Transverse colon (tissue), 4 donors: ENCODE measurements at regions not wholly inside any gene's neighbourhood (a gene's known extent, or its start where the extent isn't known, plus 50 kb on each side); places are given as distances from the start of the nearest gene placed in this dataset.
"Not testable (repeated sequence)": the region's sequence is repeated elsewhere in the genome, so short reads cannot be mapped to it uniquely, and the experiment has no call there.

ENCODE experiments used
- DNase-seq: peaks from one replicate; pipeline ENCODE4 v3.0.0-alpha.2; 2019
- H3K27ac ChIP-seq, 4 donors: fragments of 200-600 bp; sonication (generic); 2 replicates each; pipeline ENCODE4 v1.5.1; 2016 to 2018; ENCODE audit warnings: inconsistent platforms in 4 of 4
- H3K27me3 ChIP-seq: fragments of 200-600 bp; sonication (generic); 2 replicates; pipeline ENCODE4 v1.5.1; 2017; ENCODE audit warnings: inconsistent platforms
- H3K36me3 ChIP-seq, 4 donors: fragments of 200-600 bp; sonication (generic); 2 replicates each; pipeline ENCODE4 v1.5.1; 2017 to 2019; ENCODE audit warnings: inconsistent platforms in 4 of 4
- H3K4me1 ChIP-seq, 4 donors: fragments of 200-600 bp; sonication (generic); 2 replicates each; pipeline ENCODE4 v1.5.1; 2017 to 2020; ENCODE audit warnings: inconsistent platforms in 4 of 4
- H3K4me3 ChIP-seq, 4 donors: fragments of 200-600 bp; sonication (generic); 1 replicate in 1 of 4; 2 replicates in 3 of 4; pipeline versions ENCODE4 v1.5.1 to v1.6.1; 2017 to 2019; ENCODE audit warnings: inconsistent platforms in 4 of 4
- H3K9me3 ChIP-seq, 2 donors: fragments of 200-600 bp; sonication (generic); 2 replicates each; pipeline ENCODE4 v1.5.1; 2017 to 2019; ENCODE audit warnings: inconsistent platforms in 2 of 2
- CTCF ChIP-seq, 5 experiments: fragments of 200-600 bp in 3 of 5; fragments of 450-650 bp in 2 of 5; sonication (generic) in 3 of 5; IDR thresholded peaks; 1 replicate in 2 of 5; 2 replicates in 3 of 5; pipeline ENCODE4 v1.5.1; 2016 to 2017; ENCODE audit warnings: antibody characterized with exemption in 5 of 5, inconsistent platforms in 3 of 5, mild to moderate bottlenecking in 2 of 5, moderate library complexity in 1 of 5
- EP300 ChIP-seq: sonication (generic); formaldehyde crosslinking; IDR thresholded peaks from one replicate; pipeline ENCODE4 v1.6.1; 2017; ENCODE audit warnings: antibody characterized with exemption, low read depth
- POLR2A ChIP-seq: fragments of 450-650 bp; IDR thresholded peaks from one replicate; pipeline ENCODE4 v1.6.1; 2016; ENCODE audit warnings: antibody characterized with exemption, mild to moderate bottlenecking, moderate library complexity
- POLR2AphosphoS5 ChIP-seq, 3 donors: sonication (generic); formaldehyde crosslinking; IDR thresholded peaks; one replicate each; pipeline ENCODE4 v1.6.1; 2016; ENCODE audit warnings: antibody characterized with exemption in 3 of 3
- WGBS, 2 donors: methylation state at CpG; one replicate each; pipeline ENCODE4 v1.1.5; 2018; ENCODE audit warnings: low coverage in 1 of 2; 5-methylcytosine and 5-hydroxymethylcytosine counted together
- in situ Hi-C, 4 donors: fragments of 200-750 bp; cut with MboI; loops; one replicate each; pipeline versions ENCODE4 v1.15.0 to v1.15.1; 2017; ENCODE audit warnings: low sequenced_read_pairs in 3 of 4, low pct_ligation_motif_present in 1 of 4, low pct_unique_long_range_greater_than_20kb in 1 of 4
- intact Hi-C: fragments of 100-400 bp; cut with DNase I; formaldehyde crosslinking; loops from one replicate; pipeline ENCODE4 v1.15.1; 2023; ENCODE audit warnings: low total_unique reads

DNA sequence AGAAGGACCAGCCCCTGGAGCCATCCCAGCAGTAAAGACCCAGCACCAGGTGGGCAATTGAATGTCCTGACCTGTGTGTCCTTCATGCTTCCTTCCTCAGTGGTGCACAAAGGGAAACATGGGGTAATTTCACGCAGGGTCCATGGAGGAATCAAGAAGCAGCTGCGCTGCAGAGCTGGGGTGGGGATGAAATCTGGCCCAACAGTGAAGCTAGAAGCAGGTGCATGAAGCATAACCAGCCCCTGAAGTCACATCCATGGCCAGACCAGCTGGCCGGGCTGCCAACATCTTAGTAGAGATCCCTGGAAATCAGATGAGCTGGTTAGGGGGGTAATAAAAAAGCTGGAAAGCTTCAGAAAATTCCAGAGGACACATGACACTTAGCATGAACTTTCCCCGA lies 646.7 kb upstream of the DEFB115 start:
- 77 to 90% methylated on average over 2 to 4 of the region's 4 CpGs for WGBS, 2 donors
- in situ Hi-C loops = no loop called here
- no peak for DNase-seq
- Histone ChIP-seq H3K9me3 (peaks cover 8 to 12% of the 10 kb centered on the region in 2 donors), H3K36me3 (no peaks in the 10 kb centered on the region), H3K4me3 (no peak overlapping the region), H3K4me1 (no peaks in the 10 kb centered on the region), H3K27me3 (no peaks in the 10 kb centered on the region), H3K27ac (no peak overlapping the region)
- intact Hi-C loops = no loop called here
- no peak for TF ChIP-seq CTCF (IDR thresholded peaks at IDR 0.05)
- TF ChIP-seq EP300 = no peak
- no peak for TF ChIP-seq POLR2AphosphoS5 (IDR thresholded peaks at IDR 0.05)
- TF ChIP-seq POLR2A = no peak

- Histone ChIP-seq H3K27ac (no peak overlapping the region), H3K27me3 (no peaks in the 10 kb centered on the region), H3K4me1 (no peaks in the 10 kb centered on the region), H3K9me3 (peaks cover 8 to 12% of the 10 kb centered on the region in 2 donors), H3K4me3 (no peak overlapping the region), H3K36me3 (no peaks in the 10 kb centered on the region)
- no peak for TF ChIP-seq EP300
- no peak for TF ChIP-seq POLR2A
- no peak for TF ChIP-seq CTCF (IDR thresholded peaks at IDR 0.05)
- TF ChIP-seq POLR2AphosphoS5 (IDR thresholded peaks at IDR 0.05) = no peak
- intact Hi-C loops = no loop called here
- in situ Hi-C loops = no loop called here
- no peak for DNase-seq
- 65 to 79% methylated on average over 7 to 15 of the region's 15 CpGs for WGBS, 2 donors
Measured at GRCh38 chr20:30611239-30611984, 646.1 kb upstream of the DEFB115 start.

- H3K27me3 ChIP-seq = no peaks in the 10 kb centered on the region
- no peak for TF ChIP-seq CTCF (IDR thresholded peaks at IDR 0.05)
- no peak for TF ChIP-seq EP300
- no peak for TF ChIP-seq POLR2A
- no peak for TF ChIP-seq POLR2AphosphoS5 (IDR thresholded peaks at IDR 0.05)
- no peak overlapping the region for H3K4me3 ChIP-seq
- no peak overlapping the region for H3K27ac ChIP-seq
- intact Hi-C loops = no loop called here
- no peaks in the 10 kb centered on the region for H3K36me3 ChIP-seq
- H3K9me3 ChIP-seq = peaks cover 2% of the 10 kb centered on the region in 2 donors
- WGBS, 2 donors = 87% methylated on average over 1 of the region's 1 CpG; no CpG with 5 or more reads in 1 of the 2 donors
- in situ Hi-C loops = no loop called here
- no peak for DNase-seq
- H3K4me1 ChIP-seq = no peaks in the 10 kb centered on the region
Measured at GRCh38 chr20:30612344-30612743, 645.1 kb upstream of the DEFB115 start.

GRCh38 chr20:30621346-30621745 lies 636.1 kb upstream of the DEFB115 start:
- WGBS, 2 donors = 91% methylated on average over 4 of the region's 4 CpGs; no CpG with 5 or more reads in 1 of the 2 donors
- H3K9me3 ChIP-seq, DNase-seq, H3K27me3 ChIP-seq, in situ Hi-C loops, H3K4me3 ChIP-seq, H3K27ac ChIP-seq, H3K36me3 ChIP-seq, intact Hi-C loops, H3K4me1 ChIP-seq: not testable (repeated sequence)

DNA sequence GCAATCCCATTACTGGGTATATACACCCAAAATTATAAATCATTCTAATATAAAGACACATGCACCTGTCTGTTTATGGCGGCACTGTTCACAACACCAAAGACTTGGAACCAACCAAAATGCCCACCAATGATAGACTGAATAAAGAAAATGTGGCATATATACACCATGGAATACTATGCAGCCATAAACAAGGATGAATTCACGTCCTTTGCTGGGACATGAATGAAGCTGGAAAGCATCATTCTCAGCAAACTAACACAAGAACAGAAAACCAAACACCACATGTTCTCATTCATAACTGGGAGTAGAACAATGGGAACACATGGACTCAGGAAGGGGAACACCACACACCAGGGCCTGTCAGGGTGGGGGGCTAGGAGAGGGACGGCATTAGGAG lies 633.2 kb upstream of the DEFB115 start:
- H3K4me3 ChIP-seq, H3K27me3 ChIP-seq, intact Hi-C loops, H3K27ac ChIP-seq, DNase-seq, H3K36me3 ChIP-seq, H3K9me3 ChIP-seq, H3K4me1 ChIP-seq, in situ Hi-C loops: not testable (repeated sequence)
- WGBS, 2 donors = 83 to 88% methylated on average over 3 of the region's 3 CpGs

- H3K36me3 ChIP-seq, H3K9me3 ChIP-seq, H3K4me3 ChIP-seq, intact Hi-C loops, DNase-seq, H3K27ac ChIP-seq, in situ Hi-C loops, H3K27me3 ChIP-seq, H3K4me1 ChIP-seq: not testable (repeated sequence)
- 61 to 69% methylated on average over 5 to 7 of the region's 7 CpGs for WGBS, 2 donors
Measured at GRCh38 chr20:30629376-30629775, 628.1 kb upstream of the DEFB115 start.
